HCT116 (cell line): ENCODE measurements at regions not wholly inside any gene's neighbourhood (a gene's known extent, or its start where the extent isn't known, plus 50 kb on each side); places are given as distances from the start of the nearest gene placed in this dataset.
A peak's percentile ranks its signal among the peaks of the same experiment; 100 is the strongest.

ENCODE experiments used
- ATAC-seq: fragments of 200-7000 bp; cut with Tn5 transposase; 2 replicates; pipeline ENCODE4 v1.9.1; 2020; ENCODE audit warnings: mild to moderate bottlenecking, moderate library complexity
- BruUV-seq: library from RNA; stranded (reverse); fragments of 400-500 nt; replicated peaks from 2 replicates; lab custom pipeline; 2021; lab: Mats Ljungman, UMichigan
- CTCF ChIA-PET: fragments of 300-600 bp; sonication (Branson Sonifier 250); formaldehyde crosslinking; loops from one replicate; lab custom pipeline; 2021; ENCODE audit warnings: antibody characterized with exemption; lab: Charles Lee
- POLR2A ChIA-PET: fragments of 300-600, 350-600 bp; sonication (Branson Sonifier 250); formaldehyde crosslinking; loops from one replicate; lab custom pipeline; 2021; ENCODE audit warnings: antibody characterized with exemption; lab: Charles Lee
- RAD21 ChIA-PET, 2 experiments: fragments of 300-600 bp; sonication (Branson Sonifier 250); formaldehyde crosslinking; loops; one replicate each; lab custom pipeline; 2023; ENCODE audit warnings: low total read pairs in 2 of 2; ENCODE audit not compliant: uncharacterized antibody in 2 of 2, unreplicated experiment in 2 of 2, low non-redundant PET in 1 of 2; lab: Charles Lee
- DNase-seq: peaks from one replicate; pipeline ENCODE4 v3.0.0-alpha.2; 2010; ENCODE audit warnings: low read depth, low spot score
- H2AFZ ChIP-seq: fragments of 200-600 bp; shearing (Covaris generic), sonication (generic); 2 replicates; pipeline ENCODE4 v1.6.1; 2017; ENCODE audit warnings: low read depth, mixed run types, mixed read lengths, antibody characterized with exemption, low read length; ENCODE audit not compliant: poor library complexity, severe bottlenecking
- H3K27ac ChIP-seq: 2 replicates; pipeline ENCODE4 v1.5.1; 2012; ENCODE audit warnings: low read depth, low read length
- H3K27me3 ChIP-seq: fragments of 200-600 bp; sonication (generic); 2 replicates; pipeline ENCODE4 v1.6.1; 2016; ENCODE audit warnings: mixed run types, low read length, mixed read lengths; ENCODE audit not compliant: insufficient read depth
- H3K36me3 ChIP-seq, 2 experiments: fragments of 200-500 bp in 1 of 2; fragments of 200-600 bp in 1 of 2; sonication (Bioruptor generic) in 1 of 2; sonication (generic) in 1 of 2; 2 replicates each; pipeline versions ENCODE4 v1.5.1 to v1.6.1; 2014 to 2016; ENCODE audit warnings: low read length in 2 of 2, inconsistent platforms in 1 of 2, mixed read lengths in 1 of 2, mixed run types in 1 of 2; ENCODE audit not compliant: insufficient read depth in 2 of 2, control insufficient read depth in 1 of 2
- H3K4me1 ChIP-seq, 2 experiments: fragments of 200-600 bp in 1 of 2; sonication (generic) in 1 of 2; 2 replicates each; pipeline versions ENCODE4 v1.5.1 to v1.6.1; 2012 to 2017; ENCODE audit warnings: low read length in 2 of 2, inconsistent platforms in 1 of 2, mild to moderate bottlenecking in 1 of 2, mixed read lengths in 1 of 2, mixed run types in 1 of 2, moderate library complexity in 1 of 2; ENCODE audit not compliant: insufficient read depth in 2 of 2, control insufficient read depth in 1 of 2
- H3K4me2 ChIP-seq: fragments of 200-600 bp; sonication (generic); 2 replicates; pipeline ENCODE4 v1.6.1; 2017; ENCODE audit warnings: mixed run types, low read length, mixed read lengths
- H3K4me3 ChIP-seq, 2 experiments: fragments of 200-600 bp in 1 of 2; sonication (generic) in 1 of 2; replicated peaks in 1 of 2; 2 replicates each; pipeline ENCODE4 v1.5.1; 2011 to 2016; ENCODE audit warnings: low read length in 2 of 2, control low read depth in 1 of 2, low read depth in 1 of 2, mild to moderate bottlenecking in 1 of 2, mixed read lengths in 1 of 2, mixed run types in 1 of 2
- H3K79me2 ChIP-seq: fragments of 200-600 bp; sonication (generic); 2 replicates; pipeline ENCODE4 v1.6.1; 2017; ENCODE audit warnings: mild to moderate bottlenecking, mixed run types, low read length, moderate library complexity, mixed read lengths; ENCODE audit not compliant: insufficient read depth
- H3K9ac ChIP-seq: fragments of 200-600 bp; sonication (generic); 2 replicates; pipeline ENCODE4 v1.6.1; 2016; ENCODE audit warnings: low read length, mixed read lengths
- H3K9me2 ChIP-seq: fragments of 200-600 bp; sonication (generic), shearing (Covaris generic); 2 replicates; pipeline ENCODE4 v1.6.1; 2017; ENCODE audit warnings: mixed run types, mild to moderate bottlenecking, moderate library complexity; ENCODE audit not compliant: insufficient read depth
- H3K9me3 ChIP-seq, 2 experiments: fragments of 200-500 bp in 1 of 2; fragments of 200-600 bp in 1 of 2; sonication (Bioruptor generic) in 1 of 2; sonication (generic) in 1 of 2; 2 replicates each; pipeline ENCODE4 v1.6.1; 2014 to 2017; ENCODE audit warnings: low read length in 2 of 2, mixed read lengths in 2 of 2, inconsistent platforms in 1 of 2, low read depth in 1 of 2, mild to moderate bottlenecking in 1 of 2, mixed run types in 1 of 2, moderate library complexity in 1 of 2; ENCODE audit not compliant: control insufficient read depth in 1 of 2, insufficient read depth in 1 of 2
- H4K20me1 ChIP-seq: fragments of 200-600 bp; sonication (generic), shearing (Covaris generic); 2 replicates; pipeline ENCODE4 v1.6.1; 2017; ENCODE audit warnings: mixed run types, mild to moderate bottlenecking, moderate library complexity; ENCODE audit not compliant: insufficient read depth
- EGR1 ChIP-seq: IDR thresholded peaks from 2 replicates; pipeline ENCODE4 v1.6.1; 2012; ENCODE audit warnings: low read depth
- EZH2phosphoT487 ChIP-seq: fragments of 200-600 bp; IDR thresholded peaks from 2 replicates; pipeline ENCODE4 v1.6.1; 2018; ENCODE audit warnings: antibody characterized with exemption, borderline replicate concordance
- MAX ChIP-seq: IDR thresholded peaks from 2 replicates; pipeline ENCODE4 v1.6.1; 2012
- POLR2AphosphoS5 ChIP-seq: IDR thresholded peaks from 2 replicates; pipeline ENCODE4 v1.6.1; 2011; ENCODE audit warnings: mild to moderate bottlenecking, low read depth, low read length, moderate library complexity
- RAD21 ChIP-seq: IDR thresholded peaks from 2 replicates; pipeline ENCODE4 v1.6.1; 2012; ENCODE audit warnings: low read depth, mild to moderate bottlenecking
- SRF ChIP-seq: IDR thresholded peaks from 2 replicates; pipeline ENCODE4 v1.6.1; 2012; ENCODE audit warnings: low read depth
- ZFX ChIP-seq: fragments of 450-650 bp; IDR thresholded peaks from 2 replicates; pipeline ENCODE4 v1.6.1; 2017
- intact Hi-C: fragments of 100-400 bp; cut with micrococcal nuclease; formaldehyde crosslinking; loops from 2 replicates; pipeline ENCODE4 v1.10.0; 2022
- TF ChIP-seq, protein P1 (sequence below), 3 experiments: fragments of 200-600 bp in 1 of 3; sonication (generic) in 1 of 3; IDR thresholded peaks in 2 of 3; conservative IDR thresholded peaks in 1 of 3; 2 replicates each; pipeline ENCODE4 v1.5.1; 2012 to 2017; ENCODE audit warnings: low read depth in 2 of 3, low read length in 2 of 3, antibody characterized with exemption in 1 of 3, borderline replicate concordance in 1 of 3, control low read depth in 1 of 3, mild to moderate bottlenecking in 1 of 3, mixed read lengths in 1 of 3, mixed run types in 1 of 3, moderate library complexity in 1 of 3; ENCODE audit not compliant: insufficient read depth in 1 of 3

GRCh38 chr2:47272031-47272864, 95.9 kb upstream of the CALM2 start:
- ATAC-seq (peak; percentile 88), DNase-seq (peak; percentile 26)
- H3K9me2 ChIP-seq: no peaks in the 10 kb centered on the region
- intact Hi-C loops: loop anchor here (5.0 kb wide), 1 partner anchor 255 kb away; no protein-coding TSS in a partner anchor
- BruUV-seq: no TSS peak
- peak overlapping the region; percentile 29 for H2AFZ ChIP-seq
- peaks cover 8 to 35% of the 10 kb centered on the region in 2 experiments; a peak in 3 of 4 replicates for H3K4me1 ChIP-seq
- POLR2A ChIA-PET: no interaction called here
- no peaks in the 10 kb centered on the region for H3K36me3 ChIP-seq
- H3K27ac ChIP-seq: peak overlapping the region; percentile 8; the same call in 1 of the 2 replicates
- H4K20me1 ChIP-seq: no peaks in the 10 kb centered on the region
- RAD21 ChIA-PET: no interaction called here
- peak overlapping the region; percentile 39 to 53 for H3K4me3 ChIP-seq
- TF ChIP-seq SRF: no peak
- TF ChIP-seq EZH2phosphoT487: no peak
- TF ChIP-seq RAD21: peak; percentile 88
- no peak for TF ChIP-seq MAX
- peak; percentile 47 for TF ChIP-seq POLR2AphosphoS5
- TF ChIP-seq EGR1: 0 out of 2 replicates have a peak, but pooled peaks have one; percentile 61
- TF ChIP-seq, protein P1, sequence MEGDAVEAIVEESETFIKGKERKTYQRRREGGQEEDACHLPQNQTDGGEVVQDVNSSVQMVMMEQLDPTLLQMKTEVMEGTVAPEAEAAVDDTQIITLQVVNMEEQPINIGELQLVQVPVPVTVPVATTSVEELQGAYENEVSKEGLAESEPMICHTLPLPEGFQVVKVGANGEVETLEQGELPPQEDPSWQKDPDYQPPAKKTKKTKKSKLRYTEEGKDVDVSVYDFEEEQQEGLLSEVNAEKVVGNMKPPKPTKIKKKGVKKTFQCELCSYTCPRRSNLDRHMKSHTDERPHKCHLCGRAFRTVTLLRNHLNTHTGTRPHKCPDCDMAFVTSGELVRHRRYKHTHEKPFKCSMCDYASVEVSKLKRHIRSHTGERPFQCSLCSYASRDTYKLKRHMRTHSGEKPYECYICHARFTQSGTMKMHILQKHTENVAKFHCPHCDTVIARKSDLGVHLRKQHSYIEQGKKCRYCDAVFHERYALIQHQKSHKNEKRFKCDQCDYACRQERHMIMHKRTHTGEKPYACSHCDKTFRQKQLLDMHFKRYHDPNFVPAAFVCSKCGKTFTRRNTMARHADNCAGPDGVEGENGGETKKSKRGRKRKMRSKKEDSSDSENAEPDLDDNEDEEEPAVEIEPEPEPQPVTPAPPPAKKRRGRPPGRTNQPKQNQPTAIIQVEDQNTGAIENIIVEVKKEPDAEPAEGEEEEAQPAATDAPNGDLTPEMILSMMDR (IDR thresholded peaks at IDR 0.05 in 2 of 3, conservative IDR thresholded peaks at IDR 0.05 in 1 of 3; ENCODE audit: borderline replicate concordance in 1 of 3, insufficient read depth in 1 of 3, low read depth in 2 of 3, low read length in 2 of 3): peak; percentile 87 to 95 (median 88)
- TF ChIP-seq ZFX: peak; percentile 58
- CTCF ChIA-PET: interaction anchor here (1.1 to 1.3 kb wide), 2 partner anchors 10 kb away, joined by 3 to 5 read pairs; no protein-coding TSS in a partner anchor
- no peaks in the 10 kb centered on the region for H3K9me3 ChIP-seq
- H3K27me3 ChIP-seq: no peaks in the 10 kb centered on the region
- H3K79me2 ChIP-seq: no peaks in the 10 kb centered on the region
- H3K9ac ChIP-seq: peak overlapping the region; percentile 56
- H3K4me2 ChIP-seq: peak overlapping the region; percentile 74
